ENCODE measurements at regions not wholly inside any gene's neighbourhood (a gene's known extent, or its start where the extent isn't known, plus 50 kb on each side); places are given as distances from the start of the nearest gene placed in this dataset.

GRCh38 chr2:67510745-67511144, 113.6 kb downstream of the ETAA1 start:
- no peaks in the 10 kb centered on the region for H3K4me1 ChIP-seq (ENCODE audit: insufficient read depth)

GRCh38 chr2:67514515-67514914, 117.4 kb downstream of the ETAA1 start:
- TF ChIP-seq EZH2phosphoT487 (IDR thresholded peaks at IDR 0.05; ENCODE audit: low read depth, severe bottlenecking, unreplicated experiment), result no peak
- no peak for TF ChIP-seq EZH2 (IDR thresholded peaks at IDR 0.05; ENCODE audit: borderline replicate concordance)
- TF ChIP-seq CTCF (IDR thresholded peaks at IDR 0.05; ENCODE audit: poor library complexity), result no peak
- no peak for DNase-seq (ENCODE audit: low spot score)
- H3K27me3 ChIP-seq, result no peaks in the 10 kb centered on the region
- H3K4me3 ChIP-seq, result no peak overlapping the region
- H2AFZ ChIP-seq, result no peak overlapping the region
- no peaks in the 10 kb centered on the region for H3K9me2 ChIP-seq (replicated peaks; ENCODE audit: insufficient read depth)
- no peaks in the 10 kb centered on the region for H3K36me3 ChIP-seq (replicated peaks; ENCODE audit: insufficient read depth, low read depth)
- no peak overlapping the region for H3K4me2 ChIP-seq
- H3K79me2 ChIP-seq, result no peaks in the 10 kb centered on the region
- no peaks in the 10 kb centered on the region for H3K9me3 ChIP-seq (ENCODE audit: low read depth)
- H3K4me1 ChIP-seq (ENCODE audit: insufficient read depth), result no peaks in the 10 kb centered on the region
- H4K20me1 ChIP-seq (ENCODE audit: insufficient read depth, poor library complexity, severe bottlenecking), result no peaks in the 10 kb centered on the region
- no peak overlapping the region for H3K27ac ChIP-seq

More at GRCh38 chr2:67510745-67511144, 113.6 kb downstream of the ETAA1 start:
- Histone ChIP-seq H2AFZ (no peak overlapping the region), H3K9me3 (ENCODE audit: low read depth) (no peaks in the 10 kb centered on the region), H3K9me2 (replicated peaks; ENCODE audit: insufficient read depth) (no peaks in the 10 kb centered on the region), H3K4me2 (no peak overlapping the region), H3K4me3 (no peak overlapping the region), H4K20me1 (ENCODE audit: insufficient read depth, poor library complexity, severe bottlenecking) (no peaks in the 10 kb centered on the region), H3K36me3 (replicated peaks; ENCODE audit: insufficient read depth, low read depth) (no peaks in the 10 kb centered on the region), H3K27ac (no peak overlapping the region), H3K79me2 (no peaks in the 10 kb centered on the region), H3K27me3 (no peaks in the 10 kb centered on the region)
- no peak for TF ChIP-seq EZH2 (IDR thresholded peaks at IDR 0.05; ENCODE audit: borderline replicate concordance)
- no peak for TF ChIP-seq CTCF (IDR thresholded peaks at IDR 0.05; ENCODE audit: poor library complexity)
- no peak for TF ChIP-seq EZH2phosphoT487 (IDR thresholded peaks at IDR 0.05; ENCODE audit: low read depth, severe bottlenecking, unreplicated experiment)
- WGBS (ENCODE audit: low lambda C conversion rate, missing lambda C conversion rate), result 93% methylated on average over 3 of the region's 3 CpGs
- no peak for DNase-seq (ENCODE audit: low spot score)

GRCh38 chr2:67515056-67515455, 117.9 kb downstream of the ETAA1 start:
- Histone ChIP-seq H3K4me1 (ENCODE audit: insufficient read depth) (no peaks in the 10 kb centered on the region), H3K79me2 (no peaks in the 10 kb centered on the region), H2AFZ (no peak overlapping the region), H3K9me2 (replicated peaks; ENCODE audit: insufficient read depth) (no peaks in the 10 kb centered on the region), H3K9me3 (ENCODE audit: low read depth) (no peaks in the 10 kb centered on the region), H3K4me3 (no peak overlapping the region), H3K27me3 (no peaks in the 10 kb centered on the region), H3K36me3 (replicated peaks; ENCODE audit: insufficient read depth, low read depth) (no peaks in the 10 kb centered on the region), H3K4me2 (no peak overlapping the region), H4K20me1 (ENCODE audit: insufficient read depth, poor library complexity, severe bottlenecking) (no peaks in the 10 kb centered on the region), H3K27ac (no peak overlapping the region)
- TF ChIP-seq CTCF (IDR thresholded peaks at IDR 0.05; ENCODE audit: poor library complexity) (no peak), EZH2 (IDR thresholded peaks at IDR 0.05; ENCODE audit: borderline replicate concordance) (no peak), EZH2phosphoT487 (IDR thresholded peaks at IDR 0.05; ENCODE audit: low read depth, severe bottlenecking, unreplicated experiment) (no peak)
- no peak for DNase-seq (ENCODE audit: low spot score)
- 89% methylated on average over 7 of the region's 7 CpGs for WGBS (ENCODE audit: low lambda C conversion rate, missing lambda C conversion rate)

GRCh38 chr2:67515538-67515937, 118.4 kb downstream of the ETAA1 start:
- Histone ChIP-seq H3K9me3 (ENCODE audit: low read depth) (no peaks in the 10 kb centered on the region), H3K4me2 (no peak overlapping the region), H2AFZ (no peak overlapping the region), H3K27me3 (no peaks in the 10 kb centered on the region), H3K4me1 (ENCODE audit: insufficient read depth) (no peaks in the 10 kb centered on the region), H4K20me1 (ENCODE audit: insufficient read depth, poor library complexity, severe bottlenecking) (no peaks in the 10 kb centered on the region), H3K79me2 (no peaks in the 10 kb centered on the region), H3K9me2 (replicated peaks; ENCODE audit: insufficient read depth) (no peaks in the 10 kb centered on the region), H3K27ac (no peak overlapping the region), H3K4me3 (no peak overlapping the region), H3K36me3 (replicated peaks; ENCODE audit: insufficient read depth, low read depth) (no peaks in the 10 kb centered on the region)
- 90% methylated on average over 1 of the region's 1 CpG for whole genome bisulfite sequencing (ENCODE audit: low lambda C conversion rate, missing lambda C conversion rate)
- TF ChIP-seq EZH2phosphoT487 (IDR thresholded peaks at IDR 0.05; ENCODE audit: low read depth, severe bottlenecking, unreplicated experiment), result no peak
- no peak for TF ChIP-seq CTCF (IDR thresholded peaks at IDR 0.05; ENCODE audit: poor library complexity)
- TF ChIP-seq EZH2 (IDR thresholded peaks at IDR 0.05; ENCODE audit: borderline replicate concordance), result no peak
- no peak for DNase-seq (ENCODE audit: low spot score)

All from hepatocyte (in vitro differentiated cells).